ENCODE measurements at regions not wholly inside any gene's neighbourhood (a gene's known extent, or its start where the extent isn't known, plus 50 kb on each side); places are given as distances from the start of the nearest gene placed in this dataset.

DNA sequence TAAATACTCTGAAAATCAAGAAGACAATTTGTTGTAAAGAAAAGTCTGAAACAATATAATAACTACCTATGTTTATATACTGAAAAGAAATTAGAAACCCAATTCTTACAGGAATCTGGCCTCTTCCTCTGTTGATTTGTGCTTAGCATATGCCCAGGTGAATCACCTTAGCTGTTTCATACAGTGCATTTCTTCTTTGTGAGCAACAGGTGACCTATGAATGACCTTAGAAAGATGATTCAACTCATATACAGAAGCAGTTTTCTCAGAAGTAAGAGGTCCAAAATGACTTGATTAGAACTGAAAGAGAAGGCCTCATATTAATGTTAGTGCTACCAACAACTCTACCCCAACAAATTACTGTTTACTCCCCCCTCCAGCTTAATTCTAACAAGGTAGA lies 419.5 kb upstream of the ID4 start:
- H3K27ac ChIP-seq: no peak overlapping the region
- TF ChIP-seq, protein P1, sequence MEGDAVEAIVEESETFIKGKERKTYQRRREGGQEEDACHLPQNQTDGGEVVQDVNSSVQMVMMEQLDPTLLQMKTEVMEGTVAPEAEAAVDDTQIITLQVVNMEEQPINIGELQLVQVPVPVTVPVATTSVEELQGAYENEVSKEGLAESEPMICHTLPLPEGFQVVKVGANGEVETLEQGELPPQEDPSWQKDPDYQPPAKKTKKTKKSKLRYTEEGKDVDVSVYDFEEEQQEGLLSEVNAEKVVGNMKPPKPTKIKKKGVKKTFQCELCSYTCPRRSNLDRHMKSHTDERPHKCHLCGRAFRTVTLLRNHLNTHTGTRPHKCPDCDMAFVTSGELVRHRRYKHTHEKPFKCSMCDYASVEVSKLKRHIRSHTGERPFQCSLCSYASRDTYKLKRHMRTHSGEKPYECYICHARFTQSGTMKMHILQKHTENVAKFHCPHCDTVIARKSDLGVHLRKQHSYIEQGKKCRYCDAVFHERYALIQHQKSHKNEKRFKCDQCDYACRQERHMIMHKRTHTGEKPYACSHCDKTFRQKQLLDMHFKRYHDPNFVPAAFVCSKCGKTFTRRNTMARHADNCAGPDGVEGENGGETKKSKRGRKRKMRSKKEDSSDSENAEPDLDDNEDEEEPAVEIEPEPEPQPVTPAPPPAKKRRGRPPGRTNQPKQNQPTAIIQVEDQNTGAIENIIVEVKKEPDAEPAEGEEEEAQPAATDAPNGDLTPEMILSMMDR (conservative IDR thresholded peaks at IDR 0.05): no peak

DNA sequence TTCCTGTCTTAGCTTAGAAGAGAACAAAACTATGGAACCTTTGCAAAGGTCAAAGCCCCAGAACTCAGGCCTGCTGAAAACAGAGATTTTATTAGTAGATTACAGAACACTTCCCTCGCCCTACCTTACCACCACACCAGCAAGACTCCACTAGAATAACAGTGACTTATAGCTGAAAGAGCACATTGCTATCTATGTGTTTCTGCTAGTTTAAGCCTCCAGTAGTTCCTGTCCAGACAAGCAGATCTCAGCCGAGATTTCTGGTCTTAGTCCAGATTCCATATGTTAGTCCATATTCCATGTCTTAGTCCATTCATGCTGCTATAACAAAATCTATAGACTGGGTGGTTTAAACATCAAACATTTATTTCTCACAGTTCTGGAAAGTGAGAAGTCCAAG lies 412.3 kb upstream of the ID4 start:
- TF ChIP-seq, protein P1 (conservative IDR thresholded peaks at IDR 0.05): no peak
- H3K27ac ChIP-seq: no peak overlapping the region

DNA sequence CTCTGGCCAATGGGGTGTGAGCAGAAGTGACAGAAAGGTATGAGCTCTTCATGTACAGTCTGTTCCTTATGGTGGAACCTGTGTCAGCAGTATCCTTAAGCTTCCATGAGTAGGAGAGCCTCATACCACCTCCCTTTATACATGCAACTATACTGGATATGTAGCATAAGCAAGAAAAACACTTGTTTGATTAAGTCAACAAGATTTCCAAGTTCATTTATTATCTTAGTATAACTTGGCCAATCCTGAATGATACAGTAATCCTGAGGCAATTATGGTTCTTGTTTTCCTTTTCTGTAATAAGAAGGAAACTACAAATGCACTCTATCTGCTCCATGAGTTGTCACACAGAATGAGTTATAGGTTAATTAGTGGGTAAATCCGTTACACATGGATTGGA lies 409.6 kb upstream of the ID4 start:
- TF ChIP-seq, protein P1 (conservative IDR thresholded peaks at IDR 0.05): no peak
- no peak overlapping the region for H3K27ac ChIP-seq

DNA sequence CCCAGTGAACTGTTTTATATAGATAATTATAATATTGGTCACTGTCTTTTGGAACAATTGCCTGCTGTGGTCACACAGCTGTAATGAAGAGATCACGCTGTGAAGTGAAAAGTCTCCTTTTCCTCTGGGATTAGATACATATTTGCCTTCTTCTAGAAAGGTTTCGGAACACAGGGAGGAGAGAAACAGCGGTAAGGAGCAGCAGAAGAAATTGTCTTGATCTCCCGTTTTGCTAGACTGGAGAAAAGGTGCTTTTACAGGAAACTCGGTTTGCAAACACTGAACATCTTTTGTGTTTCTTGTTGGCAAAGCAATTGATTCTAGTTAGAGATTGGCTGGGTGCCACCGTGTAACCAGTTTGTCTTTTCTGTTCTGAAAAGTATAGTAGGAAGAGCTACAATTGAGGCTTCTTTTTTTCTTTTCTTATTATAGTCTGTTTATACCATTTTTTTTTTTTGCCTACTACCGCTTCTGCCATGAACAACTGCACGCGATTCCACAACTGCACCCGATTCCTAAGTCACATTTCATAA lies 404.1 kb upstream of the ID4 start:
- TF ChIP-seq, protein P1 (conservative IDR thresholded peaks at IDR 0.05): no peak
- H3K27ac ChIP-seq: peak overlapping the region; percentile 72

DNA sequence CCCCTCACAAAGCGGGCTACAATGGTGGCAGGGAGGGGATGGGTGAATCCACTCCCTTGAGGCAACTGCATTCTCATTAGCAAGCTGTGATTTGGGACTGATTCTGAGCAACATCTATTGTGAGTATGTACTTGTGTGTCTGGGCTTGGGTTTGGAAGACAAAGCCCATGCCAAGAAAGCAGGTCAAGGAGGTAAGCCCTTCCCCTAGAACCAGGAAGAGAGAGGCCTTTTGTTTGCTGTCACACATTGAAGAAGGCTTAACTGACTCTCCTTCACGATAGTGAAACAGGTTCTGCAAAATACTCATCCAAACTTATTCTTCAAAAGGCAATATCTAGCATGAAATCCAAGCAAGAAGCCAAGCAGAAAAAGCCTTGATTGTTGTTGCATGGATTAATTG lies 403.1 kb upstream of the ID4 start:
- TF ChIP-seq, protein P1 (conservative IDR thresholded peaks at IDR 0.05): no peak
- peak overlapping the region; percentile 72 for H3K27ac ChIP-seq

DNA sequence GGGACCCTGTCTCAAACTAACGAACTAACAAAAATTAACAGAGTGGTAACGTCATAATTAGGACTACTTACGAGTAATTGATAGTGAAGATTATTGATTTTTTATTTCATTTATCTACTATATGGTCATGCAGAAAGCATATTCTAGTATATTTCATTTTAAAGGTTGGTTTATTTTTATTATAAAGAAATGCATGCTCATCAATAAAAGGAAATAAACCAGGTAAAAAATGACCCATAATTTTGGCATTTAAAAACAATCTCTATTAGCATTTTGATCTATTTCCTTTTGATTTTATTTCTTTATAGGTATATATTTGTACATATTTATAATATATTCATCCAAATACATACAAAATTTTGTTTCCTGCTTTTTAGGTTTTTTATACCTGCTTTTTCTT lies 401.4 kb upstream of the ID4 start:
- no peak overlapping the region for H3K27ac ChIP-seq
- TF ChIP-seq, protein P1 (conservative IDR thresholded peaks at IDR 0.05): no peak

DNA sequence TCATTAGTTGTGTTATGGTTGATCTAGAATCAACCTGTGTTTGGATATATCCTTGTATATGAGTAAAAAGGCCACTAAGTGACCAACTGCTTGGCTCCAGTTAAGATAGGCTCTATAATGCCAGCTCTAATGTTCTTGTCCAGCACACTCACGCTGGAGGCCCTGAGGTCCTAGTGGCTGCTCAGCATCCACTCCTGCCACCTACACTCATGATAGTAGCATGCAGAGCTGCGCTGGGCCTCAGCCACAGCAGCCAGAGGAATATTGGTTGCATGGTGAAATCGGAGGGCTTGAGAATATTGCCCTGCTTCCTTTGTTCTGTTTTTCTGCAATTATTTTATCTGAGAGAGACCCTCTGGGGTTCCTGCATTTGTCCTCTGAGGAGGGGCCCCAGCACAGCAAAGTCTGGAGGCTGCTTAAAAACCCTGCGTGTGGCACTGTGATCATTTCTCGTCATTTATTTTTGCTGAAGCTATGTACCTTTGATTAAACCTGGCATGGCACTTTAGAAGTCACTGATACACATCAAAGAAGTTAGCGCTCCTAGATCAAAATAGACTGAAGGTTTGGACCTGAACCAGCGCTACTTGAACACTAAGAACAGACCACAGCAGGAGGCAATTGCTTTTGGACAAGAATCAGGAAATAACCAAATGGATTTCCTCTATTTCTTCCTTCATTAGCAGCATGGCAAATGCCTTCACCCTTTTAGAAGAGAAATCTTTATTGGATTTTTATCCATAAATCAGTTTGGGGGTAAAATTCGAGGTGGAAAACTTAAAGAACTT lies 398.4 kb upstream of the ID4 start:
- H3K27ac ChIP-seq: no peak overlapping the region
- TF ChIP-seq, protein P1 (conservative IDR thresholded peaks at IDR 0.05): no peak
